ENCODE measurements at regions not wholly inside any gene's neighbourhood (a gene's known extent, or its start where the extent isn't known, plus 50 kb on each side); places are given as distances from the start of the nearest gene placed in this dataset.

DNA sequence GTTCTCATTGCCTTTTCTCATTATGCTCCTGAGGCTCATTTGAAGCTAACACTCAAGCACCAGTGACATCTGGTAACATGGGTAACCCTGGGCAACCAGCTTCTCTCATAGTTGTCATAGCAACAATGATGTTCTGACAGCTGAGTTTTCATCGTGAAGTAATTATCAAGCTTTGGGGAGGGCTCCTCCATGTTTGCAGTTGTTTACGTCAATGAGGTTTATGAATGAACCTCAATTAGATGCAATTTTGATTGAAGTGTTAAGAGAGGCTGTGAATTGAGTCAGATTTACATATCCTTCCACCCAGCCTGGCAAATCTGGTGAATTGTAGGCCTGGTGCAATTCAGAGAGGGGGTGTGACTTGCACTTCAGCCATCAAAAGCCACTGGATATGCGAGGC lies 119.3 kb upstream of the CHD2 start:
- TF ChIP-seq CEBPB (IDR thresholded peaks at IDR 0.05; ENCODE audit: low read depth, low read length) (no peak), POLR2A (IDR thresholded peaks at IDR 0.05; ENCODE audit: control extremely low read depth in 1 of 2, low read depth in 2 of 2, low read length in 2 of 2) (no peak), CTCF (IDR thresholded peaks at IDR 0.05; ENCODE audit: control extremely low read depth in 1 of 3, insufficient read depth in 1 of 3, low read depth in 1 of 3, low read length in 3 of 3) (no peak), BACH1 (IDR thresholded peaks at IDR 0.05; ENCODE audit: low read length) (no peak), CREB1 (IDR thresholded peaks at IDR 0.05) (no peak), KDM1A (IDR thresholded peaks at IDR 0.05; ENCODE audit: borderline replicate concordance, low read length) (no peak), EZH2 (IDR thresholded peaks at IDR 0.05; ENCODE audit: low read depth, low read length, severe bottlenecking) (no peak)
